ENCODE measurements at regions not wholly inside any gene's neighbourhood (a gene's known extent, or its start where the extent isn't known, plus 50 kb on each side); places are given as distances from the start of the nearest gene placed in this dataset.
"Not testable (repeated sequence)": the region's sequence is repeated elsewhere in the genome, so short reads cannot be mapped to it uniquely, and the experiment has no call there.

DNA sequence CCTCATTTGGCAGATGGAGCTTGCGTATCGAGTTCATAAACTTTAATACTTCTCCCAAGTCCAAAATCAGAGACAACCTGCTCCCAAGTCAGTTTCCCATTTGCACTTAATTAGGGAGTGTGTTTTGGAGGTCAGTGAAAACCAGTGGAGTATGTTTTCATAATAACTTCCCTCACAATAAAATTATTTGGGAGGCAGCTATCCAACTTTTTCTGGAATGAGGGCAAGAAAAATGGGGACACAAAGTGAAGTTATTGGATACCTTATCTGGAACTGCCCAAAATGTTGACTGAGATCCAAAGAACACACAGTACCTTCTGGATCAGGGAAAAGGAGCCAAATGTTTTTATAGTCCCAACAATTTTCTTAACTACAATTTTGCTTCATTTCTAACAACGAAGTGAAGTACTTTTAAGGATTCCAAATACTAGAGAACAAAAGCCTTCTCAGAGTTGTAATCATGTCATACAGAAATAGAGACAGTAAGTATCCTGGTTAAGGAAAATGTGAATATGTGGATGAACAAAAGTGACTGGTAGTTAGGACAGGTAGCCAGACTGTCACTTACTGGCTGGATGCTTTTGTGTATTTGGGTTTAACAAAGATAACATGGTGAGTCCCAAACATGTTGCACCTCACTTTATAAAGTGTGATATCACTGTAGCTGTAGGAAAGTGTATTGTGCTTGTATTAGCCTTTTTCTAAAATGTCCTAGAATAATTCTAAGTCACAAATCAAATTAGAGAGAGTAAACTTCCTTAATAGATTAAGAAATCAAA, 325.0 kb downstream of the HLX start:
- peak; percentile 53 for DNase-seq

DNA sequence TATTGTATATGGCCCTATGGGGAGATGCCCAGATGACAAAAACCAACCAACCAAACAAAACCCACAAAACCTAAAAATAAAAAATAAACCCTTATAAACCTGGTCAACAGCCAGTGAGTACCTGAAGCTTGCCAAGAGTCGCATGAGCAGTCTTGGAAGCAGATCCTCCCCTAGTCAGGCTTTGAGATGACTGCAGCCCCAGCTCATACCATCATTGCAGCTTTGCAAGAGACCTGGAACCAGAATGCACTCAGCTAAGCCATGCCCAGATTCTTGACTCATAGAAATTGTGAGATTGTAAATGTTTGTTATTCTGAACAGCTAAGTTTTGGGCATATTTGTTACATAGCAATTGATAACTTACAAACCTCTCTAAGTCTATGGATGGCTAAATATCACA, 326.8 kb downstream of the HLX start:
- no peak for DNase-seq

DNA sequence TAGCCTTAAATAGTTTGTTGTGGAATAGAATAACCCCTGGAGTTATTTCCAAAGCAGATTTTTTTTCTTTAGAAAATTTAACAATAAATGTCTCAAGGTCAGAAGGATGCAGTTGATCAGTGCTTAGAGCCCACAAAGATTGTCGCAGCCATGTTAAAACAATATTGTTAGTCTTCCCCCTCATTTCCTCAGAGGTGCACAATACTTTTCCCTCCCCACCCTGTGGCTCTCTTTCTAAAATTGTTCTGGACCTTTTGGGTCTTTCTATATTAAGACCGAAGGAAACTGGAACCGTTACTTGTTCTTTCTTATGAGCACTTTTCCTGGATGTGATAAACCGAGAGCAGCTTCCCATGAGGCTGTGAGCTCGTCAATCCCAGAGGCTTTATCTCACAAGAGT, 333.7 kb downstream of the HLX start:
- DNase-seq, result no peak

DNA sequence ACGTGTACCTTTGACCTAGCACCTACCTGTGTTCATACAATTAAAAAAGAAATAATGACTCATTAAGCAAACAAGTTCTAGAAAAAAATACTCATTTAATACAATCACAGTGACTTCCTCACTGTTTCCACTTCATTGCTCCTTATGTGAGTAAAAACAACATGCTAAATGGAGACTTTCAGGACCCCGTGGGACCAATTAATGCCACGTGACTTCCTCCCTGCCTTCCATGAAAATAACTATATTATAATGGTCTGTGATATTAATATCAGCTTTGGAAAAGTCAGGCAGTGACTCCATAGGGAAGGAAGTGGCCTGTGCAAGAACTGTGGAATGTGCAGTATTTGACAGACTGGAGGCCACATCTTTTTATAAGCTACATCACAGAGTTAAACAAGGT, 337.8 kb downstream of the HLX start:
- DNase-seq, result peak; percentile 54

DNA sequence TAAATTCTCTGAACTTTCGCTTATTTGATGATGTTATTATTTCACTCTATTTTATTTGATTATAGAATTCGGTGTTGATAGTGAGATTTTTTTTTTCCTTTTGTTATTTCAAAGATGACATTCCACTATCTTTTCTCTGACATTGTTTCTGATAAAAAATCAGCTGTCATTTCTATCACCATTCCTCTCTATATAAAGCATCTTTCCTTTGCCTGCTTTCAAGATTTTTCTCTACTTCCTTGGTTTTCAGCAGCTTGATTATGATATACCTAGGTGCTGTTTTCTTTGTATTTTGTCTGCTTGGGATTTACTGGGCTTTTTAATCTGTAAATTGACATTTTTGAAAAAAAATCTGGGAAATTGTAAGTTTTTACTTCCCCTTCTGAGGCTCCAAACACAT, 344.0 kb downstream of the HLX start:
- no peak for DNase-seq

DNA sequence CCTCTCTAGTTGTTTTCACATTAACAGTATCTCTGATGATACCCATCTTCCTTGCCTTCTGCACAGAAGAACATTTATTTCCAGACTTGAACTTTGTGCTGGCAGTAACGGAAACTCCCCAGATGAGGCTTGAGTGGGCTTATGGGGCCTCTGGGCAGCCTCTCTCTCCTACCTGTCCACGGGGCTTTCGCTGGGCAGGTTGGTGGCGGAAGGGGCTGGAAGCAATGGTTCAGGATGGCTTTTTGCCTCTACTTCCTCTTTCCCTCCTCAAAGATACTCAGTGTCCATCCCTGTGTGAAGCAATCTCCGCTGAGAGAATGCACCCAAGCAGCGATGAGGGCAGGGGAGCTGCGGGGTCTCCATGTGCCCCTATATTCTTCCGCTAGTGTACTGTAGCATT, 348.2 kb downstream of the HLX start:
- DNase-seq, result no peak

DNA sequence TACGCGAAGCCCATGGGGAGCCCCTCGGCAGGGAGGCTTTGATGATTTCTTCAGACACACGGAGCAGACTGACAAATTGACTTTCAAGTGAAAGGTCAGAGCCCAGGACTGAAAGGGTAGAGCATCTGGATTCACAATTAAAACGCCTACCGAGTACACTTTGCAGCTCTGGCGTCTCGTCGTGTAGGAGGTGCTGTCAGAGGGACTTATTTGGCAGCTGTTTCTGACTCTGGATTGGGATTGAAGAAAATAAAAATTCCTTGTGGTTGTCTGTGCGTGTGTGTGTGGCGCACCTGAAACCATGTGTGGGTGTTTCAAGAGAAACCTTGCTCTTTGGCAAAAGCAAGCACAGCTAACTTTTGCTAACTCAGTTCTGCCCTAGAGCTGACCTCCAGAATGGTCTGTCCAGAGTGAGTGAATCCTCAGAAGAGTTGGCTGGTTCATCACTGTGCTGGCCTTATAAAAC, 348.7 kb downstream of the HLX start:
- no peak for DNase-seq

DNA sequence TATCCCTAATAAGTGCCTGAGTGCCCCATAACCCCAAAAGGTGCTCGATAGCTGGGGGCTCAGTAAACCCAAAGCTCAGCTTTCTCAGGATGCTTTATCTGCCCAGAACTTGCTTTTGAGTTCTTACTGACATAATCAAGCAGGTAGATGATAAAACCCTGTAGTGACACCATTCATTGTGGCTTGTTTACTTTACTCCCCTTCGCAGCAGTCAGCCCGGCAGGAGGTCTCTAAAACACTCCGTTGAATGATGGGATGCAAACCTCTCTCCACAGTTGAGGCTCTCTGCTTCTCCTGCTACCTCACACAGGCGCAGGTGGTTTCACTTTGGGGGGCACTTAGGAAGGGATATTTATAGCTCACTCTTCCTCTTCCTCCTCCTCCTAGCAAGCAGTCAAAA, 349.4 kb downstream of the HLX start:
- DNase-seq, result no peak

DNA sequence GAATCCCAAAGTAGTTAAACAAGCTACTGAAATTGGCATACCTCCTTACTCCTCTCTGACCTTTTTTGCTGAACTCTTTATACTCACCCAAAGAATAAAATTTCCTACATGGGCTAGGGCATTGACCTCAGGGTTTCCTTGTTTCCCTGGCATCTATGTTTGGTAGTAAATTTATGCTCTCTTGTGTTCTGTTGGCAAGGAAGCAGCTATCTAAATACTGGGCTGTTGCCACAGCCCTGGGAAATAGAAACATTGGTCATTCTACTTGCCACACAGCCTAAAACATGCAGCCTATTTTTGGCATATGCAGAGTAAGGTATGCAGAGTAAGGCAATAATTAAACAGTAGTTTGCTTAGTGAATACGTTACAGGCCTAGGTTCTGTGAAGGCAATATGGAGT, 351.4 kb downstream of the HLX start:
- DNase-seq, result no peak

DNA sequence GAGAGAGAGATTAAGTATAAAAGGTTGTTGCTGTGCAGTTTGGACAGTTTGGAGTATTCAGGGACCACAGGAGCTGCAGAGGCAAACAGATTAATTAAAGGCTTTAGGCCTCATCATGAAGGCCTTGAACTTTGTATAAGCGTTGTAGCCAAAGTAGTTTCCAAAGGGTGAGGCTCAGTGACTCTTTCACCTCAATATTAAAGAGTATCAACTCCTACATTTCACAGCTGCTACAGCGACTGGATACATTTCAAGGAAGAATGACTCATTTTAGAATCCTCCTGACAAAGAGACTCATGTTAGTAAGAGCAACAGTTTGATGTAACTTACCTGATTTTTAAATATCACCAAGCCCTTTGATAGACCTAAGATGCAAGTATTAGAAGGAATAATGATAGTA, 355.5 kb downstream of the HLX start:
- DNase-seq, result no peak

DNA sequence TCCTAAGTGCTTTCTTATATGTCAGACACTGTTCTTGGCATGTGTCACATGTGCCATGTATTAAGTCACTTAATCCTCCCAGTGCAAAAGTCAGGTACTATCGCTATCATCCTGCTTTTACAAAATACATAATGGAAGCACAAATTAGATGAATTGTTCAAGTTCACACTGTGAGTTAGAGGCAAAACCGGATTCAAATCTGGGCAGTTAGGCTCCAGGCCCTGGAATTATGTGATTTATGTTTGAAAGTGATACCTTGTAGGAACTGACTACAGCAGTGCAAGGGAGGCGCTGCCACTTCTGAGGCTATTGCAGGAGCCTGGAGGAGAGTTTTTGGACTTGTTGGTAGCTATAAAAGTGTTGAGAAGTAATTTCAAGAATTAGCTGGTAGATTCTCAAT, 358.3 kb downstream of the HLX start:
- DNase-seq, result no peak

DNA sequence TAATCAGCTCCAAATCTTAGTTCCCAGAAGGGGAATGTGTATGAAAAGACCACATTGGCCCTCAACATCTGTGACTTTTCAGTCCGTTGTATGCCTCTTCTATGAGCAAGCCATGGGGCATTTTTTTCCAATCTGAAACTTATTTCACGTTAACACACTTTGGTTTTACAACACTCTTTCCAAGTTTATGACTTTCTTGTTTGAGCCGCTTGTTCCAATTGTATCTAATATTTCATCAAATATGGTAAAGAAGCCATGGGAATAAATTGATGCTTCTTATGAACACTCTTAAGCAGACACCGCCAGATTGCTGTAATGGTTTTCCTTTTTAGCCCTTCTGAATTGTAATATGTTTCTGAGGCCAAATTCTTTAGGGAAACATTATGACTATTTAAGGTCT, 359.9 kb downstream of the HLX start:
- no peak for DNase-seq

DNA sequence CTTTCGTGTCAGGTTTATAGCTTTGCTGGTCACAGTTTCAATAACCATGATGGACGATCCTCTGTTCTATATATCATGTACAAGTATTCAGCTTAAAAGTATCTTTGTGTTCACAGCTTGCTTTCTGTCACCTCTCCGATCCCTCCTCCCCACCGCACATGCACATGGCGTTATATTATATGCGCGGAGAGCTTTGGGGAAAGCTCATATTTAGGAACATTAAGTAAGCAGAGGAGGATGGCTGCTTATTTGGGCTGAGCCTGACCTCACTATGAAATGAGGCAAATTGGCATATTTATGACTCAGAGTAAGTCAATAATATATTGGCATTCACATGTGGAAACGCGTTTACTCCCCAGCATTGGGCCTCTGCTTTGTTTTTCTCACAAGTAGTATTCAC, 360.5 kb downstream of the HLX start:
- no peak for DNase-seq

DNA sequence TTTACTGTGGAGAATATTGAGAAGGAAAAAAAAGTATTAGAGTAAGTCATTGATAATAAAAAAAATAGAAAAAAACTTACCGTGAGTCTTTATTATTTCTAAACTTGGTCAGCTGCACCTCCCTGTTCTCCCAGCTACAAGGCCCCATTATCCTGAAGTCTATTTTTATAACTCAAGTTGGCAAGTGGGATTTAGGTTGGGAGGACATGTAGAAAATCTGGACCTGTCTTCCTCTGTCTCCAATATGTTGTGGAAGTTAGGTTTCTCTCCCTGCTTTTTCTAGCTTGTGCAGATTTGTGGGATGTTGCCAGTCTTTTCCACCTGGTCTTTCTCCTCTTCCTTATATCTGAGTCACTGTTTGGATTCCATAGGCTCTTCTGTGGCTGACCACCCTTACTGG, 361.4 kb downstream of the HLX start:
- DNase-seq, result no peak

DNA sequence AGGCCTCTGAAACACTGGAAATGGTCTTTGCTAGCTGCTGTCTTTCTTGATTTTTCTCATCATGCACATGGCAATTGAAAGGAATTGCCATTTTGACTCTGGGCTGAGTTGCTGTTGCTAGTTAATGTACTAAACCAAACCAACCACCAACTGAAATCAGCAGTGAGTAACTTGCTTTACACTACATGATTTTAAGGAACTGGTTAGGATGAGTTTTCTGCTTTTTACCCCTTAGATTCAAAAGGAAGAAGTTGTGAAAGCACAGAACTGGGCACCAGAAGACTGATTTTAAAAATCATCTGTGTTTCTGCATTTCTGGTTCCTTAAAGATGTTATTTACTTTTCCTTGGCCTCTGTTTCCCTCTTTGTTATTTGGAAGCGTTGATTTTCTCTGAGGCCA, 361.9 kb downstream of the HLX start:
- DNase-seq, result no peak

DNA sequence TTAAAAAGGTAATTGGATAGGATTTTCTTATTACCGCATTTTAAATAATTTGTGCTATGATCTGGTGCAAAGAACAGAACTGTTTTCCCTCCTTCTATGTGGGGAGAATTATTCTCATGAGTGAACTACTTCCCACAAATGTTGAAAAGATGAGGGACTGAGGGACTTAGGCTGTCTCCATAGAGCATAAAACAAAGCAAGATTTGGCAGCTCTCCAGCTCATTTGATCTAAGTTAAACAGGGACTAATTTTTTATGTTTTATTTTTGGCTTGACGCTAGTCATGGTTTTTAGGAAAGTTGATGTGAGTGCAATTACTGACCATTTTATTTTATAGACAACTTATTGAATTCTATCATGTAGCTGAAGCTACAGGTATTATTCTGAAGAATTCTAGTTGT, 362.3 kb downstream of the HLX start:
- no peak for DNase-seq

DNA sequence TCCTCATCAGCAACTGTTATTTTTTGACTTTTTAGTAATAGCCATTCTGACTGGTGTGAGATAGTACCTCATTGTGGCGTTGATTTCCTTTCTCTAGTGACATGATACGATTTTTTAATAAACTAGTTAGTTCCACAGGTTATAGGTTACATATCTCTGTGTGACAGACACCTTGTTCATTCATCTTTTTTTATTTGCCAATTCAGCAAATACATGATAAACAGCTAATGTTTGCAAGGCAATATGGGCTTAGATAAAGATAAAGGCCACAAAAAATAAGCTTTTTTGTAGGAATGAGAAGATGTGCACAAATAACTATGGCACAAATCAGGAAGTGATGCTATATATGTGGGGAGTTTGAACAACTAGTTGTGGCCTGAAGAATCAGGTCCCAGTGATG, 366.8 kb downstream of the HLX start:
- DNase-seq, result no peak

DNA sequence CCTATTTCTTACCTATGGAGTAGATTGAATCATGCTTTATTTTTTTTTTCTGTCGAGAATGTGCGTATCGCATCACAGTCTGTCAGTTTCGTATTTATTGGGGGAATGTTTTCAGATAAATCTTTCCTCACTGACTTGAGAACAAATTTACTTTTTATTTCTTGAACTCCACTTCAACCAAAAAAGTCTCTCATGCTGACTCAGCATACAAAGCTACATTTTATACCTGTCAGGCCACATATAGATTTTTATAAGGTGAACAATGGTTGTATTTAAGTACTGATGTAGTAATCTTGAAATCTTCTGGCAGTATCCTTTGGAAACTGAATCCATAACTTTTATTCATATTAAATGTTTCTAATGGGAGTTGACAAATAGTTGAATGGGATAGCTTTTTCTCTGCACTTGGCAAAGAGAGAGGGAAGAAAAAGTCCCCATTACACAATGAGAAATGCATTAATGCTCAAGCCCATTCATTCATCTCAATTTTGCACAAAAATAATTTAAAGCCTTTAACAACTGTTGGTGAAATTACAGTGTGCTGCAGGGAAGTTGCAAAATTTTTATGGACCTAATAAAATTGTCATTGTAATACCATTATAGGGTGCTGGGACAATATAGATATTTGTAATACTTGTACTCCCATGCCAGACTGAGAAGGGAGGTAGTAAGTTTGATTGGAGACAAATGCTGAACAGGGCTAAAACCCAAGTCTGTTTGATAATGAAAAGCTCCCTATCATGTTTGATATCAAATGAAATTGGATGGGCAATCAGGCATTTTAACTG, 367.6 kb downstream of the HLX start:
- no peak for DNase-seq

DNA sequence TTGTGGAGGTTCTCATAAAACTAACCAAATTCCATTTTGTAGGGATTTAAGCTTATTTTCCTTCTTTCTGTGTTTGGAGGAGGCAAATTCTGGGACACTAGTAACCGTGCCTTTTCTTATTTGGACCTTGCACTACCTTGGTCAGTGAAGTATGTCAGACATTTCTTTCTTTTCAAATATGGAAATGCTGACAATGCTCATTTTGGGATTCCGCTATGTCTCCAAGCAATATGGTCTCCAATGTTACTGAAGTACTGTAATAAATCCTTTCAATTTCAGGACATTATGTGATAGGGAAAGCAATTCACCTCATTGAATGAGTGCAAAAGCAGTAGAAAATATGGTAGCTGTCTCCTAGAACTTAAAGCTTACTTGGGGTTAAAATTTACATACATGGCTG, 372.3 kb downstream of the HLX start:
- DNase-seq, result no peak

DNA sequence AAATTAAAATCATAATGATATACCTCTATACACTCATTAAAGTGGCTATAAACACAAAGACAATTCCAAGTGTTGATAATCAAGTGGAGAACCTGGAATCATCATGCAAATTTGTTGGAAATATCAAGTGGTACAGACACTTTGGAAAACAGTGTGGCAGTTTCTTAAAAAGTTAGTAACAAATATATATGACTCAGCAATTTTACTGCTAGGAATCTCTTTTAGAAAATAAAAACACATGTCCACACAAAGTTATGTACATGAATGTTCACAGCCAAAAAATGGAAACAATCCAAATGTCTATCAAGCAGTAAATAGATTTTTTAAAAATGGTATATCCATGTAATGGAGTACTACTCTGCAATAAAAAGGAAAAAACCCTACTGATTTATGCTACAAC, 375.6 kb downstream of the HLX start:
- no peak for DNase-seq

DNA sequence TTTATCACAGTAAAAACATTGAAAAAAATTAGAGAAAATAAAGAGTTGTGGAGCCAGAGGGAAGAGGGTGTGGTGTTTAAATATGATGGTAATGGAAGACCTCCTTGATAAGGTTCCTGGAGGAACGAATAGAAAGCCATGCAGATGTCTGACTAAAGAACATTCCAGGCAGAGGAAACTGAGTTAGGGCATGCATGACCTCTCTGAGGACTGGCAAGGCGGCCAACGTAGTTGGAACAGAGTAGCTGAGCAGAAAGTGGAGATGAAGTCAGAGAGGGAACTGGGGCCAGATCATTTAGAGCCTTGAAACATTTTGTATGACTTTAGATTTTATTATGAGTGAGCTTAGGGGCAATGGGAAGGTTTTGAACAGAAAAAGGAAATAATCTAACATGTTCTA, 377.5 kb downstream of the HLX start:
- no peak for DNase-seq

DNA sequence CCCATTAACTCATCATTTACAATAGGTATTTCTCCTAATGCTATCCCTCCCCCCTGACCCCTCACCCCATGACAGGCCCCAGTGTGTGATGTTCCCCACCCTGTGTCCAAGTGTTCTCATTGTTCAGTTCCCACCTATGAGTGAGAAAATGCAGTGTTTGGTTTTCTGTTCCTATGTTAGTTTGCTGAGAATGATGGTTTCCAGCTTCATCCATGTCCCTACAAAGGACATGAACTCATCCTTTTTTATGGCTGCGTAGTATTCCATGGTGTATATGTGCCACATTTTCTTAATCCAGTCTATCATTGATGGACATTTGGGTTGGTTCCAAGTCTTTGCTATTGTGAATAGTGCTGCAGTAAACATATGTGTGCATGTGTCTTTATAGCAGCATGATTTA, 378.3 kb downstream of the HLX start:
- not testable (repeated sequence) for DNase-seq

DNA sequence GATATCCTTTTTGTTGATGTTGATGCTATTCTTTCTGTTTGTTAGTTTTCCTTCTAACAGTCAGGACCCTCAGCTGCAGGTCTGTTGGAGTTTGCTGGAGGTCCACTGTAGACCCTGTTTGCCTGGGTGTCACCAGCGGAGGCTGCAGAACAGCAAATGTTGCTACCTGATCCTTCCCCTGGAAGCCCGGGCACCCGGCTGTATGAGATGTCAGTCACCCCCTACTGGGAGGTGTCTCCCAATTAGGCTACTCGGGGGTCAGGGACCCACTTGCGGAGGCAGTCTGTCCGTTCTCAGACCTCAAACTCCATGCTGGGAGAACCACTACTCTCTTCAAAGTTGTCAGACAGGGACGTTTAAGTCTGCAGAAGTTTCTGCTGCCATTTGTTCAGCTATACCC, 383.4 kb downstream of the HLX start:
- DNase-seq, result not testable (repeated sequence)
